ENCODE measurements at regions not wholly inside any gene's neighbourhood (a gene's known extent, or its start where the extent isn't known, plus 50 kb on each side); places are given as distances from the start of the nearest gene placed in this dataset.

DNA sequence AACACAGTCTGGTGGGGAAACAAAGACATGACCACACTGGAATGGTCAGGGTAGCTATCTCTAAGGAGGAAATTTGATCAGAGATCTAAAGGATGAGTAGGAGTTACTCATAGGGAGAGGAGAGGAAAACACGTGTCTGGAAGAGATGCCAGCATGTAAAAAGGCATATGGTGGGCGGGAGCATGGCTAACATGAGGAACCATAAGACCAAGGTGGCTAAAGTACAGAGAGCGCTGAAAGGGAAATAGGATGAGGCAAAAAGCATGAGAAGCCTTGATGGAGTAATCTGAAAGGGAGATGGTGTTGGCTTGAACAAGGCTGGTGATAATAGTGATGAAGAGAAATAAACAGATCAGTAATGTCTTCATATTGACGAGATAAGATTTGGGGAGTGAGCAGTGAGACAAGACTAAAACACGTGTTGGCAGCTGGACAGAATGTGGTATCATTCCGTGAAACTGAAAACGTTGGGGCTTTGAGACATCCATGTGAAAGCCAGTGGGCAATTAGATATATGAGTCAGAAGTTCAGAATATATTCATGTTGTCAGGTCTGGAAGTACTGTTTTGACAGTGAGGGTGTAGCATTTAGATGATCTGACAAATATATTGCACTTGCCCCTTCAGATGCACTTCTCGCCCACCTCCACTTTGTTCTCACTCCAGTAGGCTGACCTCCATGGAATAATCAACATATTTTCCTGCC is 209.1 kb upstream of the KCNN2 start:
- no peak overlapping the region for H3K27ac ChIP-seq
- H3K36me3 ChIP-seq, result no peaks in the 10 kb centered on the region
- no peak overlapping the region for H3K9ac ChIP-seq (ENCODE audit: low read depth in 2 of 2, low read length in 2 of 2)
- no peak overlapping the region for H3K4me3 ChIP-seq
- intact Hi-C loops (cut with DNase I), result no loop called here
- H3K27me3 ChIP-seq, result no peaks in the 10 kb centered on the region
- DNase-seq, result no peak
- H3K4me1 ChIP-seq, result no peaks in the 10 kb centered on the region
- TF ChIP-seq, protein P1, sequence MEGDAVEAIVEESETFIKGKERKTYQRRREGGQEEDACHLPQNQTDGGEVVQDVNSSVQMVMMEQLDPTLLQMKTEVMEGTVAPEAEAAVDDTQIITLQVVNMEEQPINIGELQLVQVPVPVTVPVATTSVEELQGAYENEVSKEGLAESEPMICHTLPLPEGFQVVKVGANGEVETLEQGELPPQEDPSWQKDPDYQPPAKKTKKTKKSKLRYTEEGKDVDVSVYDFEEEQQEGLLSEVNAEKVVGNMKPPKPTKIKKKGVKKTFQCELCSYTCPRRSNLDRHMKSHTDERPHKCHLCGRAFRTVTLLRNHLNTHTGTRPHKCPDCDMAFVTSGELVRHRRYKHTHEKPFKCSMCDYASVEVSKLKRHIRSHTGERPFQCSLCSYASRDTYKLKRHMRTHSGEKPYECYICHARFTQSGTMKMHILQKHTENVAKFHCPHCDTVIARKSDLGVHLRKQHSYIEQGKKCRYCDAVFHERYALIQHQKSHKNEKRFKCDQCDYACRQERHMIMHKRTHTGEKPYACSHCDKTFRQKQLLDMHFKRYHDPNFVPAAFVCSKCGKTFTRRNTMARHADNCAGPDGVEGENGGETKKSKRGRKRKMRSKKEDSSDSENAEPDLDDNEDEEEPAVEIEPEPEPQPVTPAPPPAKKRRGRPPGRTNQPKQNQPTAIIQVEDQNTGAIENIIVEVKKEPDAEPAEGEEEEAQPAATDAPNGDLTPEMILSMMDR (IDR thresholded peaks at IDR 0.05), result no peak
- no peaks in the 10 kb centered on the region for H3K9me3 ChIP-seq

DNA sequence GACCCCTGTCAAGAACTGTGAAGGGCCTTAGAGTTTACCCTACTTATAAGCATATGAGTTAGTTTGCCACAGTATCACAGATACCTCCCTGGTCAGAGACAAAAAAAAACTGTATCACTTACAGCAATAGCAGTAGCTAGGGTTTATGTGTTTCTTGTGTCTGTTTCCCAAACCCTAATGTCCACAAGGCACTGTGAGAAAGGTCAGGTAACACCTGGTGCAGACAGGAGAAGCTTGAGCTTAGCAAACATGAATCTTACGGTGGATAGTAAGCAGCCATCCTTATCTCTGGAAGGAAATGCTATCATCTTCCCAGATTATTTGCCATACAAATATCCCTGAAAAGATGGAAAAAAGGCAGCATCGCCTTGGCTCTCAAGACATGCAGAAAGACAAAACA is 208.5 kb upstream of the KCNN2 start:
- H3K9me3 ChIP-seq, result no peaks in the 10 kb centered on the region

DNA sequence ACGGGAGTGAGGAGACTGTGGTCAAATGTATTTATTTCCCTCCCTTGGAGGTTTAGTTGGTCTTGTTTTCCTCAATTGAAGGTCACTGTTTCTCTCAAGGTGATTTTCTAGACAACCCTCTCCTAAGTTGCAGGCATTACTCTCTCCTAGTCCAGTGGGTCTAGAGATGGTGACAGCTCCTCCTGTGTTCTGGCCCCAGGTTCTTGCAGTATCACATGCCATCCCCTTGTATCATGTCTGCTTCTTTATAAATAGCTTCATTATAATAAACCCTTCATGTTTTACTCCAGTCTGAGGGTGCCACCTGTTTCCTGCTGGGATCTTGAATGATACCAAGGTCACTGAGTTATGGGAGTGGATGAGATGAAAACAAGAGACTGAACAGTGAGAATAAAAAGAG is 208.0 kb upstream of the KCNN2 start:
- intact Hi-C loops (cut with DNase I), result no loop called here
- Histone ChIP-seq H3K4me1 (no peaks in the 10 kb centered on the region), H3K9ac (ENCODE audit: low read depth in 2 of 2, low read length in 2 of 2) (no peak overlapping the region), H3K4me3 (no peak overlapping the region), H3K27me3 (no peaks in the 10 kb centered on the region), H3K36me3 (no peaks in the 10 kb centered on the region), H3K9me3 (no peaks in the 10 kb centered on the region), H3K27ac (no peak overlapping the region)
- DNase-seq, result no peak
- TF ChIP-seq, protein P1 (IDR thresholded peaks at IDR 0.05), result no peak

More for the DNA sequence above, 208.5 kb upstream of the KCNN2 start:
- Histone ChIP-seq H3K4me1 (no peaks in the 10 kb centered on the region), H3K36me3 (no peaks in the 10 kb centered on the region), H3K27me3 (no peaks in the 10 kb centered on the region), H3K4me3 (no peak overlapping the region), H3K27ac (no peak overlapping the region), H3K9ac (ENCODE audit: low read depth in 2 of 2, low read length in 2 of 2) (no peak overlapping the region)
- TF ChIP-seq, protein P1 (IDR thresholded peaks at IDR 0.05), result no peak
- no peak for DNase-seq
- intact Hi-C loops (cut with DNase I), result no loop called here

DNA sequence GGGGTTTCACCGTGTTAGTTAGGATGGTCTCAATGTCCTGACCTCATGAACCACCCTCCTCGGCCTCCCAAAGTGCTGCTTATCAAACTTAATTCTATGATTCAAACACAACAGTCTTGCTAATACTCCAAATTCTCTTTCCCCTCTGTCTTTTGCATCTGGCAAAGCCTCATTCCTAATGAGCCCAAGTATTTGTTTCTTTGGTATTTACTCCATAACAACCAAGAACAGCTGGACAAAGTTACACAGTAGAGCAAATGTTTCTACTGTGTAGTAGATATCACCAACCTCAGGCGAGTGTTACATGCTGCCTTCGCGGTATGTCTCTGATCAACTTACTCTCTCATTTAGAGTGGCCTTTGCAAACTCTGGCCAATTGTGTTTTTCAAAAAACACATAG is 195.8 kb upstream of the KCNN2 start:
- H3K4me1 ChIP-seq, result no peaks in the 10 kb centered on the region
- no peaks in the 10 kb centered on the region for H3K27me3 ChIP-seq
- no peak overlapping the region for H3K4me3 ChIP-seq
- DNase-seq, result no peak
- TF ChIP-seq, protein P1 (IDR thresholded peaks at IDR 0.05), result no peak
- H3K9me3 ChIP-seq, result no peaks in the 10 kb centered on the region
- intact Hi-C loops (cut with DNase I), result no loop called here
- no peaks in the 10 kb centered on the region for H3K36me3 ChIP-seq
- no peak overlapping the region for H3K27ac ChIP-seq
- H3K9ac ChIP-seq (ENCODE audit: low read depth in 2 of 2, low read length in 2 of 2), result no peak overlapping the region

DNA sequence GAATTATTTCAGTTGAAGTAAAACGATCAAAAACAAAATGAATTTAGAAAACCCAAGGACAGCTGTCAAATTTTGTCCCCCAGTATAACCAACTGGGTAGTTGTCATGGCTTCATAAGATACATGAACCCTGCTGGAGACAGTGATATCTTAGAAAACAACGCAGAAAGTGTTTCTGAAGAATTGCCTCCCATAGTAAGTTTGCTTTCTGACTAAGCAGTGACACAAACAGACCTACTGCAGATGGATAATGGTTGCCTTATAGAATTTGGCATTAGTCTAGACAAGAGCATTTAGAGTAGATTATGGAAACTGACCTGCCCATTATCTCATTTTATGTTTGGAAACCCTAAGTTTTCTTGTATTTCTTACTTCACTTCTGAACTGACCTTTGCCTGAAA is 187.7 kb upstream of the KCNN2 start:
- TF ChIP-seq, protein P1 (IDR thresholded peaks at IDR 0.05), result no peak
- Histone ChIP-seq H3K4me1 (no peaks in the 10 kb centered on the region), H3K9ac (ENCODE audit: low read depth in 2 of 2, low read length in 2 of 2) (no peak overlapping the region), H3K27ac (no peak overlapping the region), H3K36me3 (no peaks in the 10 kb centered on the region), H3K4me3 (no peak overlapping the region), H3K9me3 (no peaks in the 10 kb centered on the region), H3K27me3 (no peaks in the 10 kb centered on the region)
- DNase-seq, result no peak
- intact Hi-C loops (cut with DNase I), result no loop called here

Measured in colonic mucosa (tissue), 4 donors.